ENCODE measurements at regions not wholly inside any gene's neighbourhood (a gene's known extent, or its start where the extent isn't known, plus 50 kb on each side); places are given as distances from the start of the nearest gene placed in this dataset.

GRCh38 chr3:104564045-104564643 lies 802.6 kb upstream of the ALCAM start:
- Mint-ChIP-seq H3K4me3 (no peak overlapping the region), H3K9me3 (peaks cover 5% of the 10 kb centered on the region), H3K27ac (no peak overlapping the region), H3K27me3 (ENCODE audit: low read depth, poor library complexity) (no peaks in the 10 kb centered on the region), H3K36me3 (ENCODE audit: low read depth) (no peaks in the 10 kb centered on the region), H3K4me1 (peaks cover 4% of the 10 kb centered on the region)
- DNase-seq = peak; percentile 41
- TF ChIP-seq CTCF (IDR thresholded peaks at IDR 0.05) = peak; percentile 56

GRCh38 chr3:104566054-104566453 lies 800.7 kb upstream of the ALCAM start:
- no peak for DNase-seq
- peaks cover 5% of the 10 kb centered on the region for H3K9me3 Mint-ChIP-seq
- no peaks in the 10 kb centered on the region for H3K27me3 Mint-ChIP-seq (ENCODE audit: low read depth, poor library complexity)
- no peaks in the 10 kb centered on the region for H3K36me3 Mint-ChIP-seq (ENCODE audit: low read depth)
- no peak for TF ChIP-seq CTCF (IDR thresholded peaks at IDR 0.05)
- H3K4me1 Mint-ChIP-seq = peaks cover 4% of the 10 kb centered on the region
- H3K4me3 Mint-ChIP-seq = no peak overlapping the region
- H3K27ac Mint-ChIP-seq = no peak overlapping the region

GRCh38 chr3:104575634-104576033 lies 791.1 kb upstream of the ALCAM start:
- TF ChIP-seq CTCF (IDR thresholded peaks at IDR 0.05) = no peak
- Mint-ChIP-seq H3K9me3 (peaks cover 58% of the 10 kb centered on the region), H3K4me3 (no peak overlapping the region), H3K36me3 (ENCODE audit: low read depth) (peaks cover 12% of the 10 kb centered on the region), H3K27me3 (ENCODE audit: low read depth, poor library complexity) (no peaks in the 10 kb centered on the region), H3K4me1 (no peaks in the 10 kb centered on the region), H3K27ac (no peak overlapping the region)
- no peak for DNase-seq

- Mint-ChIP-seq H3K27me3 (ENCODE audit: low read depth, poor library complexity) (no peaks in the 10 kb centered on the region), H3K9me3 (peaks cover 71% of the 10 kb centered on the region), H3K36me3 (ENCODE audit: low read depth) (peaks cover 12% of the 10 kb centered on the region), H3K4me1 (no peaks in the 10 kb centered on the region), H3K4me3 (no peak overlapping the region), H3K27ac (no peak overlapping the region)
- no peak for DNase-seq
- no peak for TF ChIP-seq CTCF (IDR thresholded peaks at IDR 0.05)
These were observed 788.2 kb upstream of the ALCAM start for GRCh38 chr3:104578558-104578957.

GRCh38 chr3:104582092-104582491 lies 784.6 kb upstream of the ALCAM start:
- TF ChIP-seq CTCF (IDR thresholded peaks at IDR 0.05) = no peak
- Mint-ChIP-seq H3K9me3 (peaks cover 40% of the 10 kb centered on the region), H3K27me3 (ENCODE audit: low read depth, poor library complexity) (no peaks in the 10 kb centered on the region), H3K36me3 (ENCODE audit: low read depth) (peaks cover 12% of the 10 kb centered on the region), H3K4me3 (no peak overlapping the region), H3K4me1 (no peaks in the 10 kb centered on the region), H3K27ac (no peak overlapping the region)
- no peak for DNase-seq

- Mint-ChIP-seq H3K36me3 (ENCODE audit: low read depth) (no peaks in the 10 kb centered on the region), H3K9me3 (peaks cover 25% of the 10 kb centered on the region), H3K4me1 (no peaks in the 10 kb centered on the region), H3K27me3 (ENCODE audit: low read depth, poor library complexity) (no peaks in the 10 kb centered on the region), H3K4me3 (no peak overlapping the region), H3K27ac (no peak overlapping the region)
- no peak for DNase-seq
- no peak for TF ChIP-seq CTCF (IDR thresholded peaks at IDR 0.05)
These were observed 782.0 kb upstream of the ALCAM start for GRCh38 chr3:104584682-104585081.
